ENCODE measurements at regions not wholly inside any gene's neighbourhood (a gene's known extent, or its start where the extent isn't known, plus 50 kb on each side); places are given as distances from the start of the nearest gene placed in this dataset.
A peak's percentile ranks its signal among the peaks of the same experiment; 100 is the strongest.

- no peak overlapping the region for H3K4me3 ChIP-seq (ENCODE audit: low read depth, low read length)
- DNase-seq (ENCODE audit: low read depth): no peak
- no peak for TF ChIP-seq CTCF (IDR thresholded peaks at IDR 0.05; ENCODE audit: insufficient read depth, low read length)
These were observed 60.1 kb upstream of the ASXL3 start for GRCh38 chr18:33517950-33518349.

- no peak for TF ChIP-seq CTCF (IDR thresholded peaks at IDR 0.05; ENCODE audit: insufficient read depth, low read length)
- DNase-seq (ENCODE audit: low read depth): no peak
- H3K4me3 ChIP-seq (ENCODE audit: low read depth, low read length): no peak overlapping the region
These were observed 65.0 kb upstream of the ASXL3 start for GRCh38 chr18:33513027-33513426.

GRCh38 chr18:33507019-33507418 is 66.5 kb upstream of the CCDC178 start:
- DNase-seq (ENCODE audit: low read depth): no peak
- TF ChIP-seq CTCF (IDR thresholded peaks at IDR 0.05; ENCODE audit: insufficient read depth, low read length): no peak
- H3K4me3 ChIP-seq (ENCODE audit: low read depth, low read length): no peak overlapping the region

- TF ChIP-seq CTCF (IDR thresholded peaks at IDR 0.05; ENCODE audit: insufficient read depth, low read length): no peak
- no peak overlapping the region for H3K4me3 ChIP-seq (ENCODE audit: low read depth, low read length)
- no peak for DNase-seq (ENCODE audit: low read depth)
These were observed 65.3 kb upstream of the CCDC178 start for GRCh38 chr18:33505798-33506197.

- DNase-seq (ENCODE audit: low read depth): no peak
- TF ChIP-seq CTCF (IDR thresholded peaks at IDR 0.05; ENCODE audit: insufficient read depth, low read length): no peak
- no peak overlapping the region for H3K4me3 ChIP-seq (ENCODE audit: low read depth, low read length)
These were observed 64.8 kb upstream of the CCDC178 start for GRCh38 chr18:33505297-33505696.

- peak; percentile 16 for DNase-seq (ENCODE audit: low read depth)
- no peak overlapping the region for H3K4me3 ChIP-seq (ENCODE audit: low read depth, low read length)
- TF ChIP-seq CTCF (IDR thresholded peaks at IDR 0.05; ENCODE audit: insufficient read depth, low read length): peak; percentile 33
These were observed 54.8 kb upstream of the CCDC178 start for GRCh38 chr18:33495278-33495677.

Measured in fibroblast of the aortic adventitia (primary cell).